ENCODE measurements at regions not wholly inside any gene's neighbourhood (a gene's known extent, or its start where the extent isn't known, plus 50 kb on each side); places are given as distances from the start of the nearest gene placed in this dataset.

DNA sequence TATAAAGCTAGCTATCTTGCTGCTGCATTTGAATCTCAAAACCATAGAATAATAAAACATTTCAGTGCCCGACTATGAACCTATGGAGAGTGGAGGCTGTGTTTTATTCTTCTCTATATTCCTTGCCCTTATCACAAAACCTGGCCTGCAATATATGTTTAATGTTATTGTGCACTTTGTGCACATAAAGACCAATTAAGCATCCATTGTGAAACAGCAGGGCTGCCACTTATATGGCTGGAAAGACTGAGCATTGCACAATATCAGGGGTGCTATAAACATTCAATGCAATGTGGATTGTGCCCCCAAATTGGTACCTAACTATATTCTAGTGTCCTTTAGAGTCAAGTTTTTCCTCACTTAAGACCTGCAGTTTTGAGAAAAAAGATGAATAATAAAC is 83.2 kb downstream of the RDH14 start:
- FAIRE-seq = no peak
- WGBS, 2 experiments (ENCODE audit: extremely low coverage in 1 of 2, insufficient coverage in 1 of 2, insufficient read length in 1 of 2, insufficient replicate concordance in 2 of 2, low coverage in 1 of 2, low lambda C conversion rate in 2 of 2, missing lambda C conversion rate in 1 of 2) = 89% methylated on average over 1 of the region's 1 CpG; no CpG with 5 or more reads in 1 of the 2 experiments
- POLR2A ChIA-PET (ENCODE audit: partially characterized antibody) = no interaction called here

More for the DNA sequence above, 83.2 kb downstream of the RDH14 start:
- H3K79me2 ChIP-seq (ENCODE audit: control insufficient read depth in 1 of 2, insufficient read depth in 2 of 2, low read length in 2 of 2) = no peaks in the 10 kb centered on the region
- no peaks in the 10 kb centered on the region for H3K9me3 ChIP-seq (ENCODE audit: insufficient read depth in 2 of 2, low read depth in 1 of 2, low read length in 1 of 2)
- no peak for TF ChIP-seq TAF7 (optimal IDR thresholded peaks at IDR 0.05; ENCODE audit: borderline replicate concordance, low read depth, low read length)
- TF ChIP-seq ASH2L (IDR thresholded peaks at IDR 0.05; ENCODE audit: low read length) = no peak
- no peak for TF ChIP-seq TCF12 (IDR thresholded peaks at IDR 0.05; ENCODE audit: low read depth, low read length)
- no peak for TF ChIP-seq BCL11A (IDR thresholded peaks at IDR 0.05; ENCODE audit: low read depth in 2 of 2, low read length in 2 of 2)
- TF ChIP-seq SP4 (IDR thresholded peaks at IDR 0.05; ENCODE audit: low read length) = no peak
- H4K20me1 ChIP-seq (replicated peaks in 1 of 2; ENCODE audit: control insufficient read depth in 1 of 2, insufficient read depth in 2 of 2, low read length in 2 of 2) = no peaks in the 10 kb centered on the region
- no peak overlapping the region for H3K14ac ChIP-seq (ENCODE audit: insufficient read length)
- no peak overlapping the region for H2BK12ac ChIP-seq (ENCODE audit: low read depth, low read length)
- H3K4me1 ChIP-seq (replicated peaks in 1 of 4; ENCODE audit: control insufficient read depth in 3 of 4, insufficient read depth in 4 of 4, low read length in 3 of 4) = peaks cover 0 to 3% (median 1%) of the 10 kb centered on the region in 4 experiments; a peak in 1 of 7 replicates
- H3K4me2 ChIP-seq (ENCODE audit: insufficient read depth in 1 of 2, low read depth in 2 of 2, low read length in 2 of 2) = no peak overlapping the region
- H3K79me1 ChIP-seq (ENCODE audit: low read depth, low read length) = no peaks in the 10 kb centered on the region
- no peak overlapping the region for H3K18ac ChIP-seq (ENCODE audit: extremely low read depth, low read length)
- CTCF ChIA-PET (ENCODE audit: partially characterized antibody) = interaction anchor here (1.3 kb wide), 1 partner anchor 90 kb away, joined by 3 read pairs; no protein-coding TSS in a partner anchor
- H2AFZ ChIP-seq (ENCODE audit: low read length) = no peak overlapping the region
- no peak overlapping the region for H3K23ac ChIP-seq (ENCODE audit: insufficient read length)
- no peak overlapping the region for H3K4ac ChIP-seq (replicated peaks; ENCODE audit: insufficient read length, low read depth, low read length)
- no peak overlapping the region for H3K27ac ChIP-seq (ENCODE audit: low read depth, low read length)
- no peak overlapping the region for H4K5ac ChIP-seq (ENCODE audit: insufficient read length, low read depth, low read length)
- DNase-seq (ENCODE audit: low read depth in 1 of 2, low spot score in 2 of 2) = no peak
- no peak overlapping the region for H3K4me3 ChIP-seq (ENCODE audit: extremely low read depth in 1 of 4, insufficient read depth in 2 of 4, low read depth in 3 of 4, low read length in 4 of 4)
- H2BK5ac ChIP-seq (ENCODE audit: low read depth, low read length) = no peak overlapping the region
- no peaks in the 10 kb centered on the region; the same call in 1 of the 2 replicates for H3K23me2 ChIP-seq (ENCODE audit: low read depth, low read length)
- H4K91ac ChIP-seq (replicated peaks; ENCODE audit: insufficient read length, low read length) = no peak overlapping the region
- no peak overlapping the region for H3K9ac ChIP-seq (replicated peaks in 1 of 4; ENCODE audit: extremely low read depth in 1 of 4, low read depth in 3 of 4, low read length in 3 of 4)
- no peak overlapping the region for H2BK120ac ChIP-seq (replicated peaks; ENCODE audit: low read depth, low read length)
- no peak overlapping the region for H2BK20ac ChIP-seq (ENCODE audit: low read length)
- no peak overlapping the region for H3K56ac ChIP-seq (replicated peaks; ENCODE audit: insufficient read length, low read depth, low read length)
- no peak overlapping the region for H2BK15ac ChIP-seq (ENCODE audit: low read length)
- no peak overlapping the region for H4K8ac ChIP-seq (ENCODE audit: extremely low read depth, insufficient read depth, low read length)
- no peak overlapping the region for H2AK5ac ChIP-seq (ENCODE audit: low read depth, low read length)
- H3K36me3 ChIP-seq (ENCODE audit: control insufficient read depth in 2 of 4, insufficient read depth in 4 of 4, low read length in 3 of 4) = no peaks in the 10 kb centered on the region
- H3K27me3 ChIP-seq (replicated peaks in 1 of 4; ENCODE audit: control insufficient read depth in 3 of 4, extremely low read depth in 1 of 4, insufficient read depth in 3 of 4, low read length in 3 of 4) = no peaks in the 10 kb centered on the region
